ENCODE measurements at regions not wholly inside any gene's neighbourhood (a gene's known extent, or its start where the extent isn't known, plus 50 kb on each side); places are given as distances from the start of the nearest gene placed in this dataset.
"Not testable (repeated sequence)": the region's sequence is repeated elsewhere in the genome, so short reads cannot be mapped to it uniquely, and the experiment has no call there.

- not testable (repeated sequence) for TF ChIP-seq CTCF (IDR thresholded peaks at IDR 0.05; ENCODE audit: low read length); EZH2 (IDR thresholded peaks at IDR 0.05; ENCODE audit: borderline replicate concordance, low read length)
These were observed 117.9 kb upstream of the C1QTNF3 start for GRCh38 chr5:34160904-34161303.

Data from OCI-LY1 (cell line).